ENCODE measurements at regions not wholly inside any gene's neighbourhood (a gene's known extent, or its start where the extent isn't known, plus 50 kb on each side); places are given as distances from the start of the nearest gene placed in this dataset.

- no peak for TF ChIP-seq CTCF (optimal IDR thresholded peaks at IDR 0.05 in 1 of 3, IDR thresholded peaks at IDR 0.05 in 1 of 3, conservative IDR thresholded peaks at IDR 0.05 in 1 of 3; ENCODE audit: extremely low read depth in 1 of 3, insufficient read depth in 2 of 3, low read length in 3 of 3)
- no peak for TF ChIP-seq EZH2 (IDR thresholded peaks at IDR 0.05; ENCODE audit: low read length)
- no peak overlapping the region for H3K4me2 ChIP-seq (ENCODE audit: control insufficient read depth, extremely low read depth, insufficient read depth, low read depth, low read length)
- DNase-seq (ENCODE audit: low read depth, low spot score) = no peak
- no peaks in the 10 kb centered on the region for H3K9me3 ChIP-seq (ENCODE audit: control insufficient read depth, low read depth, low read length)
- FAIRE-seq = no peak
- H3K9ac ChIP-seq (ENCODE audit: control insufficient read depth, extremely low read depth, insufficient read depth, low read length) = no peak overlapping the region
- no peak overlapping the region for H2AFZ ChIP-seq (ENCODE audit: control insufficient read depth, low read length)
- no peaks in the 10 kb centered on the region for H3K9me1 ChIP-seq (ENCODE audit: control insufficient read depth, extremely low read depth, insufficient read depth, low read length)
- no peaks in the 10 kb centered on the region for H4K20me1 ChIP-seq (ENCODE audit: control insufficient read depth, extremely low read depth, insufficient read depth, low read length)
- H3K27ac ChIP-seq (ENCODE audit: control insufficient read depth, insufficient read depth, low read length) = no peak overlapping the region
- H3K4me1 ChIP-seq (ENCODE audit: control insufficient read depth, extremely low read depth, insufficient read depth, low read length) = no peaks in the 10 kb centered on the region
- no peak overlapping the region for H3K4me3 ChIP-seq (ENCODE audit: control insufficient read depth in 2 of 3, extremely low read depth in 1 of 3, insufficient read depth in 2 of 3, low read depth in 1 of 3, low read length in 3 of 3)
- no peaks in the 10 kb centered on the region for H3K27me3 ChIP-seq (ENCODE audit: control insufficient read depth, extremely low read depth, insufficient read depth, low read length)
- no peaks in the 10 kb centered on the region for H3K36me3 ChIP-seq (ENCODE audit: control insufficient read depth in 2 of 2, extremely low read depth in 1 of 2, insufficient read depth in 2 of 2, low read length in 2 of 2)
- no peaks in the 10 kb centered on the region for H3K79me2 ChIP-seq (ENCODE audit: control insufficient read depth, insufficient read depth, low read length)
- dilution Hi-C loops (cut with MboI; ENCODE audit: extremely low pct_ligation_motif_present, low sequenced_read_pairs) = no loop called here
Observed at GRCh38 chr4:11976726-11977263, 548.1 kb upstream of the HS3ST1 start.

GRCh38 chr4:11973270-11973669 is 544.6 kb upstream of the HS3ST1 start:
- dilution Hi-C loops (cut with MboI; ENCODE audit: extremely low pct_ligation_motif_present, low sequenced_read_pairs) = no loop called here
- no peaks in the 10 kb centered on the region for H4K20me1 ChIP-seq (ENCODE audit: control insufficient read depth, extremely low read depth, insufficient read depth, low read length)
- H3K79me2 ChIP-seq (ENCODE audit: control insufficient read depth, insufficient read depth, low read length) = no peaks in the 10 kb centered on the region
- H2AFZ ChIP-seq (ENCODE audit: control insufficient read depth, low read length) = no peak overlapping the region
- H3K9me1 ChIP-seq (ENCODE audit: control insufficient read depth, extremely low read depth, insufficient read depth, low read length) = no peaks in the 10 kb centered on the region
- no peak for FAIRE-seq
- no peak overlapping the region for H3K4me3 ChIP-seq (ENCODE audit: control insufficient read depth in 2 of 3, extremely low read depth in 1 of 3, insufficient read depth in 2 of 3, low read depth in 1 of 3, low read length in 3 of 3)
- no peak for DNase-seq (ENCODE audit: low read depth, low spot score)
- no peak overlapping the region for H3K9ac ChIP-seq (ENCODE audit: control insufficient read depth, extremely low read depth, insufficient read depth, low read length)
- no peaks in the 10 kb centered on the region for H3K4me1 ChIP-seq (ENCODE audit: control insufficient read depth, extremely low read depth, insufficient read depth, low read length)
- TF ChIP-seq CTCF (optimal IDR thresholded peaks at IDR 0.05 in 1 of 3, IDR thresholded peaks at IDR 0.05 in 1 of 3, conservative IDR thresholded peaks at IDR 0.05 in 1 of 3; ENCODE audit: extremely low read depth in 1 of 3, insufficient read depth in 2 of 3, low read length in 3 of 3) (no peak), EZH2 (IDR thresholded peaks at IDR 0.05; ENCODE audit: low read length) (no peak)
- no peaks in the 10 kb centered on the region for H3K36me3 ChIP-seq (ENCODE audit: control insufficient read depth in 2 of 2, extremely low read depth in 1 of 2, insufficient read depth in 2 of 2, low read length in 2 of 2)
- no peak overlapping the region for H3K4me2 ChIP-seq (ENCODE audit: control insufficient read depth, extremely low read depth, insufficient read depth, low read depth, low read length)
- H3K27ac ChIP-seq (ENCODE audit: control insufficient read depth, insufficient read depth, low read length) = no peak overlapping the region
- H3K9me3 ChIP-seq (ENCODE audit: control insufficient read depth, low read depth, low read length) = no peaks in the 10 kb centered on the region
- no peaks in the 10 kb centered on the region for H3K27me3 ChIP-seq (ENCODE audit: control insufficient read depth, extremely low read depth, insufficient read depth, low read length)

Data from keratinocyte (primary cell).